ENCODE measurements at regions not wholly inside any gene's neighbourhood (a gene's known extent, or its start where the extent isn't known, plus 50 kb on each side); places are given as distances from the start of the nearest gene placed in this dataset.

- DNase-seq (ENCODE audit: low spot score), result no peak
These were observed 66.3 kb upstream of the SP4 start for GRCh38 chr7:21361413-21362125.

GRCh38 chr7:21364801-21365271, 63.0 kb upstream of the SP4 start:
- no peak for DNase-seq (ENCODE audit: low spot score)

DNA sequence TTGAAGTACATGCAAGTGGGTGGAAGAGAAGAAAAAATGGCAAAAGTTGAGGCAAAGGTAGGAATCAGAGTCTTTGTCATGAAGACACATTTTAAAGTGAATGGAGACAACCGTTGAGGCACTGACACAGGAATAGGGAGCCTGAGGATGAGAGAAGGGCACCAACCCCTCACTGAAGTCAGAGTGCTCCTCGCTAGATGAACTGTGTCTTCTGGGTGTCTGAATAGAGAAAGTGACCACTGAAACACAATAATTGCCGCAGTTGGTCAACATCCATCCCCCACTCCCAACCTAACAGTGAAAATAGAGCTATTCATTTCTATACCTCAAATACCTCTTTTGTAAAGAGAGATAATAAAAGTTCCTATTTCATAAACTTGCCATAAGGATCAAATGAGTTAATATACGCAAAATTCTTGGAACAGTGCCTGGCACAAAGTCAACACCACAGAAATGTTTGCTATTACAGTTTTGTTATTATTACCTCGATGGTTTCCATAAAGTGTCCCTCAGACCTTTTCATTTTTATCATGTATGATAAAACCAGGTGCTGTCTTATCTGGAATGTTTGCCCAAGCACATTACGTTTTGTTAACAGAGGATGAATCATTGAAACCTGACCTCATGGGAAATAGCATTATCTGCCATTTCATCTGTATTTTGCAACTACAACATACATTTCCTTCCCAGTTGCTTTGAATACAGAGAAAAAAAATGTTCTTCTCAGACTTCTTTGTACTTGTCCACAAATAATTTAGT, 61.8 kb upstream of the SP4 start:
- DNase-seq (ENCODE audit: low spot score), result no peak

DNA sequence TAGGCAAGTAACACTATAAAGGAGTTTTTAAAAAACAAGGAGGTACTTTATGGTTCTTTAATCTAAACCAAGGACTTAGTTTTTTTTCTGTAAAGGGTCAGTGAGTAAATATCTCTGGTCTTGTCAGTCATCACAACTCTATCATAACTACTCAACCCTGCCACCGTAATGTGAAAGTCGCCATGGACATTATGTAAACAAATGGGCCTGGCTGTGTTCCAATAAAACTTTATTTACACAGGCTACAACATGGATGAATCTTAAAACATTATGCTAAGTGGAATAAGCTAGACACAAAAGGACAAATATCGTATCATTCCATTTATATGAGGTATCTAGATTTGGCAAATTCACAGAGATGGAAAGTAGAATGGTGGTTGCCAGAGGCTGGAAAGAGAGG, 60.8 kb upstream of the SP4 start:
- DNase-seq (ENCODE audit: low spot score), result no peak

- no peak for DNase-seq (ENCODE audit: low spot score)
These were observed 60.3 kb upstream of the SP4 start for GRCh38 chr7:21367537-21367936.

DNA sequence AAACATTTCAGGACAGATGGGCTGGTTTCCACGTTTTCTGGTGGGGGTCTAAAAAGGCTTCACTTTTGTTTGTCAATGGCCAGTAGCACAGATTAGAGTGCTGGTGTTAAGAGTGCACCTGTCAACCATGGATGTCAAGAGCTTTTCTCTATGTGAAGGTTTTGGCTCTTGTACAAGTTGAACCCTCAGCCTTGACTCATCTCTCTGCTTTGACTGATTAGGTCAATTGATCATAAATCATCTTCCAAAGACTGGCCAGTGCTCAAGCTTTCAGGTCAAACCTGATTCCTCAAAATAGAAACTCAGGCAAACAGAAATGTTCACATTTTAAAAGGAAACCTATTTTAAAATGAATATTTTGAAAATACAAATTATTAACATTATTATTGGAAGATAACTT, 59.6 kb upstream of the SP4 start:
- DNase-seq (ENCODE audit: low spot score), result no peak

GRCh38 chr7:21370283-21370982, 57.5 kb upstream of the SP4 start:
- DNase-seq (ENCODE audit: low spot score), result no peak

GRCh38 chr7:21371360-21371759, 56.5 kb upstream of the SP4 start:
- no peak for DNase-seq (ENCODE audit: low spot score)

DNA sequence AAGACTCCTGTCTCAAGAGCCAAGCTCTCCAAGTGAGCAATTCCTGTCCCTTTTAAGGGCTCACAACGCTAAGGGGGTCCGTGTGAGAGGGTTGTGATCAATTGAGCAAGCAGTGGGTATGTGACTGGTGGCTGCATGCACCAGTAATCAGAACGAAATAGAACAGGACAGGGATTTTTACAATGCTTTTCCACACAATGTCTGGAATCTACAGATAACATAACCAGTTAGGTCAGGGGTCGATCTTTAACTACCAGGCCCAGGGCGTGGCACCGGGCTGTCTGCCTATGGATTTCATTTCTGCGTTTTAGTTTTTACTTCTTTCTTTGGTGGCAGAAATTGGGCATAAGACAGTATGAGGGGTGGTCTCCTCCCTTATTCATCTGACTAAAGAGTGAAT, 54.9 kb upstream of the SP4 start:
- no peak for DNase-seq (ENCODE audit: low spot score)

GRCh38 chr7:21374134-21374533, 53.7 kb upstream of the SP4 start:
- DNase-seq (ENCODE audit: low spot score), result no peak

DNA sequence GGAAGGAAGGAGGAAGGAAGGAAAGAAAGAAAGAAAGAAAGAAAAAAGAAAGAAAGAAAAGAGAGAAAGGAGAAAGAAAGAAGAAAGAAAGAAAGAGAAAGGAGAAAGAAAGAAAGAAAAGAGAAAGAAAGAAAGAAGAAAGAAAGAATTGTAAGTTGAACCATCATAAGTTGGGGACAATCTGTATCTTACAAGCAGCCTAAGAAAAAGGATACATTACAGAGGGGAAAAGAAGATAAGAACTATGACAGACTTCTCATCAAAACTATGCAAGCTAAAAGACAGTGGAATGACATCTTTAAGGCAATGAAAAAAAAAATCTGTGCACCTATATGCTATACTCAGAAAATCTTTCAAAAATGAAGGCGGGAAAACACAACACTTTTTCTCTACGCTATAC, 50.3 kb upstream of the SP4 start:
- DNase-seq (ENCODE audit: low spot score), result no peak

Measured in kidney tubule cell (primary cell).